ENCODE measurements at regions not wholly inside any gene's neighbourhood (a gene's known extent, or its start where the extent isn't known, plus 50 kb on each side); places are given as distances from the start of the nearest gene placed in this dataset.

DNA sequence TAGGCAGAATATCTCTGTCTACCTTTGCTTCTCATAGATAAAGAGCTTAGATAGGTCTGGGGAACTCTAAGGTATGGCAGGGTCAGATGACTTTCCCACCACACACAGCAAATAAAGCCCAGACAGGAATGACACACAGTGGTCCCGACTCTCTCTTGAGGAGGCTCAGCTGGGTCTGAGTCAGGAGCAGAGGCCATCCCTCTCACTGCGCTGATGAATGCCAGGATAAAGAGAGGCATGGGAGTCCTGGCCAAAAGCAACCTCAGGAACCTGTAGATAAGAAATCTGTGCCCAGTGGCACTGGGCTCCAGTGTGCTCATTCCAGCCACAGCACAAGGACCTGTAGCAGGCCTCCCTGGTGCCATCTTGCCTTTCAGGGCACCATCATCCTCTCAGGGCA is 129.4 kb upstream of the PARP11 start:
- TF ChIP-seq, protein P1, sequence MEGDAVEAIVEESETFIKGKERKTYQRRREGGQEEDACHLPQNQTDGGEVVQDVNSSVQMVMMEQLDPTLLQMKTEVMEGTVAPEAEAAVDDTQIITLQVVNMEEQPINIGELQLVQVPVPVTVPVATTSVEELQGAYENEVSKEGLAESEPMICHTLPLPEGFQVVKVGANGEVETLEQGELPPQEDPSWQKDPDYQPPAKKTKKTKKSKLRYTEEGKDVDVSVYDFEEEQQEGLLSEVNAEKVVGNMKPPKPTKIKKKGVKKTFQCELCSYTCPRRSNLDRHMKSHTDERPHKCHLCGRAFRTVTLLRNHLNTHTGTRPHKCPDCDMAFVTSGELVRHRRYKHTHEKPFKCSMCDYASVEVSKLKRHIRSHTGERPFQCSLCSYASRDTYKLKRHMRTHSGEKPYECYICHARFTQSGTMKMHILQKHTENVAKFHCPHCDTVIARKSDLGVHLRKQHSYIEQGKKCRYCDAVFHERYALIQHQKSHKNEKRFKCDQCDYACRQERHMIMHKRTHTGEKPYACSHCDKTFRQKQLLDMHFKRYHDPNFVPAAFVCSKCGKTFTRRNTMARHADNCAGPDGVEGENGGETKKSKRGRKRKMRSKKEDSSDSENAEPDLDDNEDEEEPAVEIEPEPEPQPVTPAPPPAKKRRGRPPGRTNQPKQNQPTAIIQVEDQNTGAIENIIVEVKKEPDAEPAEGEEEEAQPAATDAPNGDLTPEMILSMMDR (IDR thresholded peaks at IDR 0.05), result no peak
- TF ChIP-seq POLR2AphosphoS5 (IDR thresholded peaks at IDR 0.05), result no peak
- no peak for TF ChIP-seq POLR2A (IDR thresholded peaks at IDR 0.05)

Data from breast epithelium (tissue), 3 donors.